ENCODE measurements at regions not wholly inside any gene's neighbourhood (a gene's known extent, or its start where the extent isn't known, plus 50 kb on each side); places are given as distances from the start of the nearest gene placed in this dataset.

DNA sequence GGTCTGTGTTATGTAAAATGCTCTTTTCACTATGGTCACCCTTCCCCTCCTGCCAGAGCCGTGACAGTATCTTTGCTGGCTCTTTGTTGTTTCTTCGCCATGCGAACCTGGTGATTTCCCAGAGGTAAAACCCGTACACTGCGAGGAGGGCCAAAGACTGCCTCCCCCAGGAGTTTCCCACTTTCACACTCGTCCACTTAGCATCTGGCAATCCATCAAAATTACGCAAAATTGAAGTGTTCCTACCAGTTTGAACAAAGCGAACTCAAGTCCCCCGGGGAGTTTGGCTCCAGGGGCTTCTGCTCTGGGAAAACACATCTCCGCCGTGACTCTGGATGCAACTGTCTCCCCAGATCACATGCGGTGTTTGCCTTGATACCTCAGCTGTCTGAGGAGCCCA is 239.9 kb downstream of the FAM43A start:
- DNase-seq (ENCODE audit: low read depth, low spot score), result no peak

DNA sequence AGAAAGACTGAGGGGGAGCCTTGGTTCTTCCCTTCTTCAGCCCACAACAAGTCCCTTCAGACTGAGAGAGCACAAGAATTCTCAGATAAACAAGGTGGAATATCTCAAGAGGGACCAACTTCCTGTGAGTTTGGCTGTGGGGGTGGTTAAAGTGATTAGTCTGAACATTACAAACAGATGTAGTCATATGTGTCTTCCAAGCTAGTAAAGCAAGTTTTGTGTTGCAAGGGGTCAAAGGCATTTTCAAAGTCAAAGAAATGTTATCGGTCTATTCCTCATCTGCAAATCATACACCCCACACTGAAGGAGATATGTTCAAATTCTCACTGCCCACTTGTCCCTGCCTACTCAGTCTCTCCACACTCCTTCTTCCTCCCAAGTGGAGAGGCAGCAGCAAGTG is 242.5 kb downstream of the FAM43A start:
- DNase-seq (ENCODE audit: low read depth, low spot score), result no peak

GRCh38 chr3:194928831-194929577 is 243.3 kb downstream of the FAM43A start:
- DNase-seq (ENCODE audit: low read depth, low spot score), result no peak

DNA sequence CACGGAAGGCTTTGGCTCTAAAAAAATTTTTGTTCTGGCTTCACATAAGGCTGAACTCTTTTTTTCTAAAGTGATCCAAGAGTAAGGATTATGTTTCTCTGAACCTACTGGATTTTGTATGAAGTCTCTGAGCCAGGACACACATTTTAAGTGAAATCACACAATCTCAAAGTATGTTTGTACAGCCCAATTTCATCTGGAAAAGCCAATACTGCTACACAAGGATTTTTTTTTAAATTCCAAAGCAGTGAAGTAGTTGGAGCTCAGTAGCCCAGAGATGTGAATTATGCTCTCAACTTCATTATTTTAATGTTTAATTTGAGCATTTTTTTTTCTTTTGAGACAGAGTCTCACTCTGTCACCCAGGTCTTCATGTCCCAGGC is 243.9 kb downstream of the FAM43A start:
- no peak for DNase-seq (ENCODE audit: low read depth, low spot score)

DNA sequence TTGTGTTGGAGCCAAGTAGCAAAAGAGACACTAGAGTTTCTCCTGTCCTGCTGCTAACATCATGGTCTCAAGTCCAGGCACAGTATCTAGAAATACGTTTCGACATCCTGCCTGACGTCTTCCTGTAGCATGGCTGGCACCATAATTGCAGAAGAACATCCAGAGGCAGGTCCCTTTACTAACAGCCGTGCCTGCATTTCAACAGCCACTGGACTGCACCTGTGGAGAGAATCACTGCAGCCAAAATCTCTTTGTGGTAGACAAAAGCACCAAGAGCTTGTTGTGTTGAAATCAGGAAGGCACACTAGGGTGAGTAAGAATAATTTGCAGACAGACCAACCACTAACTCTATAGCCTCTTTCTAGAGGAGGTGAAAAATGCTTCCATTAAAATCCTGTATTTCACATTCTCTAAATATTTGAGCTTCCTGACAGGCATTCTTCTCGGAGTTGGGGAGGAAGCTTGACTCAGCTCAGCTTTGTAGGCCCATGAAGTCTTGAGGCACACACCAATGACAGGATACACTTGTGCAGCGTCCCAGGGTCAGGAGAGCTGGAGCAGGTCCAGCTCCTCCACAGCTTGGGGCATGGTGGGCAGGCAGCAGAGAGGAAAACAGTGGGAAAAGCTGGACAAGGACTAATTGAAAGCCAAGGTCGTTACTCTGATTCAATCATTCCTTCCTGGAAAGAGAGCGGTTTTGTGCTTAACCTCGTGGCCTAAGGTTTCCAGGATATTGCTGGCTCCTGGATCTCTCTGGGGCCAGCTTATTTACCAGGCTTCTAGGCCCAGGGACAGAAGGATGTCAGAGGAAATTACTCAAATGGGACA is 244.9 kb downstream of the FAM43A start:
- no peak for DNase-seq (ENCODE audit: low read depth, low spot score)

GRCh38 chr3:194931347-194931746 is 245.7 kb downstream of the FAM43A start:
- no peak for DNase-seq (ENCODE audit: low read depth, low spot score)

DNA sequence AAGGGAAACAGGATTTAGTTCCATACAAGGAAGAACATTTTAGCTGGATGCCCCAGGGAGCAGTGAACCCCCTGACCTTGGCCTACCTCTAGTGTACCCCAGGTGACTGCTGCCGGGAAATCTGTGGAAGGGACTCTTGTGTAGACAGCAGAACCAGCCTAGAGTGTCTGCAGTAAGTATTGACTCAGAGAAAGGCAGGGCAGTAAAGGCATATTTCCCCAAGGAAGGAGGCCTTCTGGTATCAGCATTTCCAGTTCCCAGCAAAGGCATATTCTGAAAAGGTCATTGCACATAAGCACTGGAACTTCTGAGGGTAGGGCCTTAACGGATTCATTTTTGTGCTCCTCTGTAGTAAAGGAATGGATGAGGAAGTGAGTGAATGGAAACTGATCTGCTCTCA is 246.2 kb downstream of the FAM43A start:
- no peak for DNase-seq (ENCODE audit: low read depth, low spot score)

GRCh38 chr3:194933465-194933864 is 247.8 kb downstream of the FAM43A start:
- no peak for DNase-seq (ENCODE audit: low read depth, low spot score)

- no peak for DNase-seq (ENCODE audit: low read depth, low spot score)
These were observed 249.4 kb downstream of the FAM43A start for GRCh38 chr3:194935061-194935460.

GRCh38 chr3:194935632-194936470 is 250.2 kb downstream of the FAM43A start:
- DNase-seq (ENCODE audit: low read depth, low spot score), result no peak

- DNase-seq (ENCODE audit: low read depth, low spot score), result no peak
These were observed 251.0 kb downstream of the FAM43A start for GRCh38 chr3:194936659-194937058.

- DNase-seq (ENCODE audit: low read depth, low spot score), result no peak
These were observed 251.5 kb downstream of the FAM43A start for GRCh38 chr3:194937144-194937543.

GRCh38 chr3:194937882-194938321 is 252.2 kb downstream of the FAM43A start:
- DNase-seq (ENCODE audit: low read depth, low spot score), result no peak

DNA sequence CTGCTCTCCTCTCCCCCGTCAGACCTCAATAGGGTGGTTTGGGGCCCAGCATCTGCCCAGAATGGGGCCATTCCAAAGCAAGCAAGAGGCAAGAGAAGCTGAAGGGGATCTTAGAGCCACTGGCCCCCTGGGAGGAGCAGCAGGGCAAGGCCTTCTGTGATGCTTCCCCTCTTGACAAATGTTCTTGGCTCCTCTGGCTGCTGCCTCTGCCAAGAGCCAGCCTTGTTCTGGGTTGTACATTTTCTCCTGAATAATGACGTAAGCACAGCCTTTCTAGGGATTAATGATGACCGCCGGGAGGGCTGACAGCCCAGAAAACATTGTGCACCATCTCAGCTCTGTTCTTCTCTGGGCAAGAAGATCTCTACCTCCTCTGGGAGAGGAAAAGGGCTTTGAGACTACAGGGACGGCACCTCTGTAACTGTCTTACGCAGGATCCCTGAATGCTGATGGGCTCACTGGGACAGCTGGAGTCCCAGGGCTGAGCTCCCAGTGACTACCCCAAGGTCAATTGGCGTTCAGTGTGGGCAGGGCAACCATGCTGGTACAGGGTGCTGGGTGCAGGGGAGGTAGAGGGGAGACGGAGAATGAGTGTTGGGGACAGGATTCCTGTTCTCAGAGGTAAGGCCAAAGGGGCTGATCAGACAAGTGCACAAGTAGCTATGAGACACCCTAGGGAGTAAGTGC is 253.3 kb downstream of the FAM43A start:
- no peak for DNase-seq (ENCODE audit: low read depth, low spot score)

DNA sequence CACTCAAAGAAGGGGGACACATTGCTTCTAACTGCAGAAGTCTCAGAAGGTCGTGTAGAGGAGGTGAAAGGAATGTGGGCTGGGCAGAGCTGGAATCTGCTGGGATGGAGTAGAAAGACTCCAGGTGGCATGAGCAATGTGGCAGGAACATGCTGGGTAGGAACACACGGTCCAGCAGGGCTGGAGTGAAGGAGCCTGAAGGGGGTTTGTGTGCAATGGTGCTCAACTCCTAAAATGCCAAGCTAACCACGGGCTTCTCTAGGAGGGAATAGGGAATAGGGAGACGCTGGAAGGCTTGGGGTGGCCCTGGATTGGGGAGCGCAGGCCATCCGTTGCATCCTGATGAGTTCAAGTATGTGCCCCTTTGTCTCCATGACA is 253.8 kb downstream of the FAM43A start:
- no peak for DNase-seq (ENCODE audit: low read depth, low spot score)

DNA sequence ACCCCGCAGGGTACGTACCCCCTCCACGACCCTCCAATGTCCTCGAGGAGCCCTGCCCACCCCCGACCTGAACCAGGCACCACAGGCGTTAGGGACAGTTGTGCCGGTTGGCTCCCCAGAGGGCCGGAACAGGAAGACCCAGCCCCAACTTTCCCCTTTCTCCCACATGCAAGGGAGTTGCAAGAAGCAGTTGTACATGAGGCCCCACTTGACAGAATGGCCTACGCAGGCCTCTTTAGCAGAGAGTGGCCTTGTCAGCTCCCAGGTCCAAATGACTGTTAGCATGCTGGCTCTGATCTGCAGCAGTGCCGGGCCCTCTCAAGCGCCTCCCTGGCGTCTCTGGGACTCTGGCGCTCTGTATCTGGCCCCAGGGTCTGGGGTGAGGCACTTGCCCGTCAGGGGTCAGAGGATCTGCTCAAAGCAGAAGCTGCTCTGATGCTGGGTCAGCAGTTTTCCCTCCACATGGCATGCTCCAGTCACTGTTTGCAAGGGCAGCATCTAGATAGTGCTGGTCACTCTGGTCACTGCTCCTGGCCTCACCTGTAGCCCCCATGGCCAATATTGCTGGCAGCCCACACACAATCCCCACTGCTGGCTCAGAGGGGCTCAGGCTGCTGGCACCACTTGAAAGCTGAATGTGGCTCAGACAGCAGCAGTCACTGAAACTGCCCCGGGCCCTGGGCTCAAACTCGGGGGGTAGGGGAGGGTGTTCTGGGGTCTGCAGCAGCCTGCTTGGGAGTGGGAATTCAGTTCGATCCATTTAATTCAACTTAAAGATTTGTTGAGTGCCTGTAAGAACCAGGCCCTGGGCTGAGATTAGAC is 254.5 kb downstream of the FAM43A start:
- no peak for DNase-seq (ENCODE audit: low read depth, low spot score)

- no peak for DNase-seq (ENCODE audit: low read depth, low spot score)
These were observed 255.8 kb downstream of the FAM43A start for GRCh38 chr3:194941360-194941955.

GRCh38 chr3:194941956-194942511 is 256.4 kb downstream of the FAM43A start:
- DNase-seq (ENCODE audit: low read depth, low spot score), result no peak

DNA sequence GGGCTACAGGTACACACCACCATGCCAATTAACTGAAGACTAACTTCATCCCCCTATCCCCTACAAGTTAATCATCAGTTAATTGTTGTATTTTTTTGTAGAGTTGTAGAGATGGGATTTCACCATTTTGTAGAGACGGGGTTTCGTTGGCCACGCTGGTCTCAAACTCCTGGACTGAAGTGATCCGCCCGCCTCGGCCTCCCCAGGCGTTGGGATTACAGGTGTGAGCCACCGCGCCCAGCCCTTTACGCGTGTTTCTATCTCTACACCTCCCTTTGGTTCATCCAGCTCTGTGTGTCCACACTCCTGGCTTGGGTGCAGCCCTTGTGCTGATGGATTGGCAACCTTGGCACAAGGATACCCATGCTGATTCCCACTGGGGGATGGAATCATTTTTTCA is 258.8 kb downstream of the FAM43A start:
- no peak for DNase-seq (ENCODE audit: low read depth, low spot score)

- DNase-seq (ENCODE audit: low read depth, low spot score), result no peak
These were observed 259.8 kb downstream of the FAM43A start for GRCh38 chr3:194945508-194945907.

Data from smooth muscle cell of the brain vasculature (primary cell).